Neural progenitor cell (in vitro differentiated cells): ENCODE measurements at regions not wholly inside any gene's neighbourhood (a gene's known extent, or its start where the extent isn't known, plus 50 kb on each side); places are given as distances from the start of the nearest gene placed in this dataset.

Source experiments
- DNase-seq: peaks from one replicate; pipeline ENCODE4 v3.0.0-alpha.2; 2016; ENCODE audit warnings: low spot score
- H2AFZ ChIP-seq: fragments of 200-600 bp; sonication (generic); replicated peaks from 2 replicates; pipeline ENCODE4 v1.6.1; 2016; ENCODE audit warnings: antibody characterized with exemption
- H3F3A ChIP-seq: fragments of 200-600 bp; sonication (generic); 2 replicates; pipeline ENCODE4 v1.6.1; 2016; ENCODE audit warnings: antibody characterized with exemption, low read depth
- H3K27ac ChIP-seq: fragments of 200-600 bp; sonication (generic); 2 replicates; pipeline ENCODE4 v1.5.1; 2016; ENCODE audit warnings: mild to moderate bottlenecking
- H3K27me3 ChIP-seq: fragments of 200-600 bp; sonication (generic); 2 replicates; pipeline ENCODE4 v1.6.1; 2016; ENCODE audit warnings: mild to moderate bottlenecking, moderate library complexity
- H3K36me3 ChIP-seq: fragments of 200-600 bp; sonication (generic); 2 replicates; pipeline ENCODE4 v1.5.1; 2016
- H3K4me1 ChIP-seq: fragments of 200-600 bp; sonication (generic); 2 replicates; pipeline ENCODE4 v1.6.1; 2016; ENCODE audit warnings: mixed run types
- H3K4me2 ChIP-seq: fragments of 200-600 bp; sonication (generic); 2 replicates; pipeline ENCODE4 v1.6.1; 2016
- H3K4me3 ChIP-seq: fragments of 200-600 bp; sonication (generic); 2 replicates; pipeline ENCODE4 v1.5.1; 2016
- H3K79me2 ChIP-seq: fragments of 200-600 bp; sonication (generic); 2 replicates; pipeline ENCODE4 v1.6.1; 2016; ENCODE audit warnings: low read depth
- H3K9ac ChIP-seq: fragments of 200-600 bp; sonication (generic); 2 replicates; pipeline ENCODE4 v1.6.1; 2016
- H3K9me3 ChIP-seq: fragments of 200-600 bp; sonication (generic); 2 replicates; pipeline ENCODE4 v1.5.1; 2016; ENCODE audit warnings: low read depth
- H4K20me1 ChIP-seq: fragments of 200-600 bp; sonication (generic); 2 replicates; pipeline ENCODE4 v1.6.1; 2016; ENCODE audit warnings: low read depth
- H3K27ac Mint-ChIP-seq: 3 replicates; pipeline ENCODE4 v1.8.0; 2021; ENCODE audit warnings: mixed read lengths
- H3K27me3 Mint-ChIP-seq: 2 replicates; pipeline ENCODE4 v1.8.0; 2022; ENCODE audit warnings: low read depth, mild to moderate bottlenecking, inconsistent platforms, moderate library complexity, mixed read lengths; ENCODE audit not compliant: insufficient read depth
- H3K36me3 Mint-ChIP-seq: 3 replicates; pipeline ENCODE4 v1.8.0; 2021; ENCODE audit warnings: mixed read lengths
- H3K4me1 Mint-ChIP-seq: 3 replicates; pipeline ENCODE4 v1.8.0; 2021; ENCODE audit warnings: mixed read lengths
- H3K4me3 Mint-ChIP-seq: 3 replicates; pipeline ENCODE4 v1.8.0; 2021; ENCODE audit warnings: mild to moderate bottlenecking, moderate library complexity, mixed read lengths
- H3K9me3 Mint-ChIP-seq: 3 replicates; pipeline ENCODE4 v1.8.0; 2020; ENCODE audit warnings: mixed read lengths
- EZH2 ChIP-seq: fragments of 200-600 bp; sonication (generic); IDR thresholded peaks from 2 replicates; pipeline ENCODE4 v1.6.1; 2017; ENCODE audit warnings: antibody characterized with exemption, mild to moderate bottlenecking, moderate library complexity
- EZH2phosphoT487 ChIP-seq: fragments of 200-600 bp; sonication (generic); IDR thresholded peaks from 2 replicates; pipeline ENCODE4 v1.6.1; 2017; ENCODE audit warnings: antibody characterized with exemption
- TF ChIP-seq, protein P1 (sequence below): fragments of 200-600 bp; sonication (generic); IDR thresholded peaks from 2 replicates; pipeline ENCODE4 v1.5.1; 2017; ENCODE audit warnings: antibody characterized with exemption, mild to moderate bottlenecking

DNA sequence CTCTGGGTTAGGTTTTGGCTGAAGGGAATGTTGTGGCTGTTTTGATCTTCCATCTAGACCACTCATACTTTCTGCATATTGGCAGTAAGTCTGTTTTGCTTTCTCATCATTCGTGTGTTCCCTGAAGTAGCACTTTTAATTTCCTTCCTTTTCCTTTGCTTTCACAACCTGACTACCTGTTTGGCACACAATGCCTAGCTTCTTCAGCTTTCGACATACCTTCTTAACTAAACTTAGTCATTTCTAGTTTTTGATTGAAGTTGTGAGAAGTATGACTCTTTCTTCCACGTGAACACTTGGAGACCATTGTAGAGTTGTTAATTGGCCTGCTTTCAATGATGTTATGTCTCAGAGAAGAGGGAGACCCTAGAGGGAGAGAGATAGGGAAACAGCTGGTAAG is 123.6 kb upstream of the EPB41L3 start:
- Histone ChIP-seq H3K27ac (no peak overlapping the region), H4K20me1 (no peaks in the 10 kb centered on the region), H3K79me2 (no peaks in the 10 kb centered on the region), H3K4me1 (no peaks in the 10 kb centered on the region), H3K9ac (no peak overlapping the region), H3K4me2 (no peak overlapping the region), H2AFZ (no peak overlapping the region), H3K27me3 (no peaks in the 10 kb centered on the region), H3K36me3 (no peaks in the 10 kb centered on the region), H3K9me3 (no peaks in the 10 kb centered on the region), H3K4me3 (no peak overlapping the region), H3F3A (no peaks in the 10 kb centered on the region)
- Mint-ChIP-seq H3K4me1 (no peaks in the 10 kb centered on the region), H3K36me3 (no peaks in the 10 kb centered on the region), H3K9me3 (no peaks in the 10 kb centered on the region), H3K27ac (no peak overlapping the region), H3K27me3 (peaks cover 5% of the 10 kb centered on the region), H3K4me3 (no peak overlapping the region)
- TF ChIP-seq EZH2 (no peak), EZH2phosphoT487 (no peak)
- TF ChIP-seq, protein P1, sequence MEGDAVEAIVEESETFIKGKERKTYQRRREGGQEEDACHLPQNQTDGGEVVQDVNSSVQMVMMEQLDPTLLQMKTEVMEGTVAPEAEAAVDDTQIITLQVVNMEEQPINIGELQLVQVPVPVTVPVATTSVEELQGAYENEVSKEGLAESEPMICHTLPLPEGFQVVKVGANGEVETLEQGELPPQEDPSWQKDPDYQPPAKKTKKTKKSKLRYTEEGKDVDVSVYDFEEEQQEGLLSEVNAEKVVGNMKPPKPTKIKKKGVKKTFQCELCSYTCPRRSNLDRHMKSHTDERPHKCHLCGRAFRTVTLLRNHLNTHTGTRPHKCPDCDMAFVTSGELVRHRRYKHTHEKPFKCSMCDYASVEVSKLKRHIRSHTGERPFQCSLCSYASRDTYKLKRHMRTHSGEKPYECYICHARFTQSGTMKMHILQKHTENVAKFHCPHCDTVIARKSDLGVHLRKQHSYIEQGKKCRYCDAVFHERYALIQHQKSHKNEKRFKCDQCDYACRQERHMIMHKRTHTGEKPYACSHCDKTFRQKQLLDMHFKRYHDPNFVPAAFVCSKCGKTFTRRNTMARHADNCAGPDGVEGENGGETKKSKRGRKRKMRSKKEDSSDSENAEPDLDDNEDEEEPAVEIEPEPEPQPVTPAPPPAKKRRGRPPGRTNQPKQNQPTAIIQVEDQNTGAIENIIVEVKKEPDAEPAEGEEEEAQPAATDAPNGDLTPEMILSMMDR, result no peak
- DNase-seq, result no peak

DNA sequence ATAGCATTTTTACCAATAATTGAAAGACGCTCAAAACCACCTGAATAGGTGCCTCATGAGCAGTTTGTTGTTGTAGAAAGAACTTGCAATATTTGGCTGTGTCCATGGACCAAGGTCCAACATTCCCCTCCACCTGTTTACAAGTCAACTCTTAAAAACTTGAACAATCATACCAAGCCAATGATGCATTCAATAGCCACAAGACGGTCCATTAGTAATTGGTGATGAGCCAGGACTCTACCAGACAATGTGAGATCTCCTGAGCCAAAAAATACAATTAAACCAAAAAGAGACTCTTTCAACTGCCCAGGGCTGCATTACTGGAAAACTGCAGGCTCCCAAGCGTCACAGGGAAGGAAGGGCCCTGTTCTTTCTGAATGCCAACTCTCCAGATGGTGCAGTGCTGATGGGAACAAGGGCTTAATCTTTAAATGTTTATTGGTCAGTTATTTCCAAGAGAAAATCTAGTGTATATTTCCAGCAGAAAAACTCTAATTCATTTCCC is 118.8 kb upstream of the EPB41L3 start:
- no peak for TF ChIP-seq EZH2phosphoT487
- TF ChIP-seq, protein P1, result no peak
- TF ChIP-seq EZH2, result no peak
- no peaks in the 10 kb centered on the region for H3K4me1 ChIP-seq
- no peaks in the 10 kb centered on the region for H3K4me1 Mint-ChIP-seq
- peaks cover 3% of the 10 kb centered on the region for H3K27me3 Mint-ChIP-seq
- DNase-seq, result no peak
- no peaks in the 10 kb centered on the region for H4K20me1 ChIP-seq
- H3K36me3 ChIP-seq, result no peaks in the 10 kb centered on the region
- no peak overlapping the region for H3K27ac Mint-ChIP-seq
- H3K4me3 ChIP-seq, result no peak overlapping the region
- H3K4me2 ChIP-seq, result no peak overlapping the region
- no peaks in the 10 kb centered on the region for H3F3A ChIP-seq
- H3K9me3 Mint-ChIP-seq, result no peaks in the 10 kb centered on the region
- H3K9ac ChIP-seq, result no peak overlapping the region
- no peaks in the 10 kb centered on the region for H3K27me3 ChIP-seq
- H2AFZ ChIP-seq, result no peak overlapping the region
- no peaks in the 10 kb centered on the region for H3K9me3 ChIP-seq
- no peak overlapping the region for H3K27ac ChIP-seq
- H3K79me2 ChIP-seq, result no peaks in the 10 kb centered on the region
- H3K36me3 Mint-ChIP-seq, result no peaks in the 10 kb centered on the region
- no peak overlapping the region for H3K4me3 Mint-ChIP-seq

DNA sequence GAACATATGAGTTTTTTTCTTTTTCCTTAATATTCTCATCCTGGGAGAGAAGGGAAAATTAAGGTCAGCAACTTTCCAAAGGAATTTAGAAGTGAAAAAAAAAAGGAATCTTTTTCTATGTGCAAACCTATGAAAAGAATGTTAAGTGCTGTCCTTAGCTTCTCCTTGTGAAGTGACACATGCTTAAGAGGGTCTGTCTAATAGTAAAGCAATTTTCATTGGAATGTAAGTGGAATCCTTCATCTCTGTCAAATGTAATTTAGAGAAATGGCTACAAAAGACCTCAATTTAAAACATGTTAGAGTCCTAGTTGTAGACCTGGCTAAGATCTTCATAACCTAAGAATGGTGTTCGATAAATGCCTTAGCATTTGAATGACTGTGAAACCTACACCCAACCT is 117.4 kb upstream of the EPB41L3 start:
- no peaks in the 10 kb centered on the region for H3K4me1 ChIP-seq
- H3K79me2 ChIP-seq, result no peaks in the 10 kb centered on the region
- no peaks in the 10 kb centered on the region for H3K9me3 ChIP-seq
- TF ChIP-seq EZH2phosphoT487 (no peak), EZH2 (no peak)
- TF ChIP-seq, protein P1, result no peak
- H3F3A ChIP-seq, result no peaks in the 10 kb centered on the region
- H4K20me1 ChIP-seq, result no peaks in the 10 kb centered on the region
- H3K36me3 ChIP-seq, result no peaks in the 10 kb centered on the region
- H3K27me3 Mint-ChIP-seq, result peaks cover 3% of the 10 kb centered on the region
- no peak overlapping the region for H3K9ac ChIP-seq
- no peak overlapping the region for H3K4me3 ChIP-seq
- no peak overlapping the region for H3K27ac Mint-ChIP-seq
- no peaks in the 10 kb centered on the region for H3K4me1 Mint-ChIP-seq
- no peaks in the 10 kb centered on the region for H3K36me3 Mint-ChIP-seq
- DNase-seq, result no peak
- no peak overlapping the region for H3K27ac ChIP-seq
- no peaks in the 10 kb centered on the region for H3K27me3 ChIP-seq
- H3K9me3 Mint-ChIP-seq, result no peaks in the 10 kb centered on the region
- no peak overlapping the region for H3K4me3 Mint-ChIP-seq
- no peak overlapping the region for H2AFZ ChIP-seq
- H3K4me2 ChIP-seq, result no peak overlapping the region

DNA sequence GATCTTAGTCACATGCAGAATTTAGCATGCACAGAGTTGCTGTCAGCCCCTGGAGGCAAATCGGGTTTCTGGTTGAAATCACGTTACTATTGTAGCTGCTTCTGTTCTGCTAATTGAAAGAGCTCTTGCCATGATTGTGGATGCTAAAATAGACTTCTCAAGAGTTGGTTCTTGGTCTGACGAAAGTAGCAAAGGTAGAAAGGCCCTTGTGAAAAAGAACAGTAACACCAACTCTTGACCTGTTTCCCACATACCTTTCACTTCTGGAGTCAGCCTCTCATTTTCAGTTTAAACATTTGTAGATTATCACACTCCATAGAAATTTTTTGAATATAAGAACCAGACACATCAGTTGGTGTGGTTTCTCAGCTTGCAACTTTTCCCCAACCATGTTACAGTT is 110.0 kb upstream of the EPB41L3 start:
- no peak overlapping the region for H3K4me2 ChIP-seq
- Mint-ChIP-seq H3K27ac (no peak overlapping the region), H3K36me3 (no peaks in the 10 kb centered on the region), H3K9me3 (no peaks in the 10 kb centered on the region), H3K4me1 (no peaks in the 10 kb centered on the region), H3K27me3 (no peaks in the 10 kb centered on the region), H3K4me3 (no peak overlapping the region)
- H3F3A ChIP-seq, result no peaks in the 10 kb centered on the region
- H3K79me2 ChIP-seq, result no peaks in the 10 kb centered on the region
- DNase-seq, result no peak
- H4K20me1 ChIP-seq, result no peaks in the 10 kb centered on the region
- H3K9ac ChIP-seq, result no peak overlapping the region
- no peaks in the 10 kb centered on the region for H3K36me3 ChIP-seq
- no peak overlapping the region for H3K4me3 ChIP-seq
- no peak for TF ChIP-seq EZH2
- TF ChIP-seq EZH2phosphoT487, result no peak
- TF ChIP-seq, protein P1, result no peak
- no peaks in the 10 kb centered on the region for H3K4me1 ChIP-seq
- no peaks in the 10 kb centered on the region for H3K9me3 ChIP-seq
- no peaks in the 10 kb centered on the region for H3K27me3 ChIP-seq
- no peak overlapping the region for H2AFZ ChIP-seq
- H3K27ac ChIP-seq, result no peak overlapping the region
